Fibroblast of the aortic adventitia (primary cell): ENCODE measurements at regions not wholly inside any gene's neighbourhood (a gene's known extent, or its start where the extent isn't known, plus 50 kb on each side); places are given as distances from the start of the nearest gene placed in this dataset.

Experiments
- DNase-seq: peaks from one replicate; pipeline ENCODE4 v3.0.0-alpha.2; 2010; ENCODE audit warnings: low read depth
- H3K4me3 ChIP-seq: 2 replicates; pipeline ENCODE4 v1.5.1; 2011; ENCODE audit warnings: low read depth, mild to moderate bottlenecking, control low read depth, low read length, moderate library complexity
- TF ChIP-seq, protein P1 (sequence below): IDR thresholded peaks from 2 replicates; pipeline ENCODE4 v1.5.1; 2011; ENCODE audit warnings: mild to moderate bottlenecking, low read length, control low read depth, inconsistent platforms; ENCODE audit not compliant: insufficient read depth

DNA sequence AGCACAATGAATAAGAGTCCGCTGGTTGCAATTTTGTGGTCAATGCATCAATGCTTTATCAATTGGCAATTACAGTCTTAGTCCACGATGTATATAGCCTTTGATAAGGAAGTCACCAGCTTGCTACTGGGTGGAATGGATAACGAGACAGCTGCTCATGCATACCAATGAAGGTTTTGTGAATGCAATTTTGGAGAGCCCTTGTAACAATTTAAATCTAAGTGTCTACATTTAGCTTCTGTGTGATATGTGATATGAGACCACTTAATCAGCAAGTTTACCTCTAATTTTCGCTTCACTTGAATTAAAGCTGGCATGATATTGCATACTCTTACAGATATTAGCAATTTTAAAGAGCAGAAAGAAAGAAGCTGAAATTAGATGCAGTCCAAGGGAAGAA lies 543.9 kb downstream of the RNF144B start:
- no peak overlapping the region for H3K4me3 ChIP-seq
- TF ChIP-seq, protein P1, sequence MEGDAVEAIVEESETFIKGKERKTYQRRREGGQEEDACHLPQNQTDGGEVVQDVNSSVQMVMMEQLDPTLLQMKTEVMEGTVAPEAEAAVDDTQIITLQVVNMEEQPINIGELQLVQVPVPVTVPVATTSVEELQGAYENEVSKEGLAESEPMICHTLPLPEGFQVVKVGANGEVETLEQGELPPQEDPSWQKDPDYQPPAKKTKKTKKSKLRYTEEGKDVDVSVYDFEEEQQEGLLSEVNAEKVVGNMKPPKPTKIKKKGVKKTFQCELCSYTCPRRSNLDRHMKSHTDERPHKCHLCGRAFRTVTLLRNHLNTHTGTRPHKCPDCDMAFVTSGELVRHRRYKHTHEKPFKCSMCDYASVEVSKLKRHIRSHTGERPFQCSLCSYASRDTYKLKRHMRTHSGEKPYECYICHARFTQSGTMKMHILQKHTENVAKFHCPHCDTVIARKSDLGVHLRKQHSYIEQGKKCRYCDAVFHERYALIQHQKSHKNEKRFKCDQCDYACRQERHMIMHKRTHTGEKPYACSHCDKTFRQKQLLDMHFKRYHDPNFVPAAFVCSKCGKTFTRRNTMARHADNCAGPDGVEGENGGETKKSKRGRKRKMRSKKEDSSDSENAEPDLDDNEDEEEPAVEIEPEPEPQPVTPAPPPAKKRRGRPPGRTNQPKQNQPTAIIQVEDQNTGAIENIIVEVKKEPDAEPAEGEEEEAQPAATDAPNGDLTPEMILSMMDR, result no peak
- no peak for DNase-seq

DNA sequence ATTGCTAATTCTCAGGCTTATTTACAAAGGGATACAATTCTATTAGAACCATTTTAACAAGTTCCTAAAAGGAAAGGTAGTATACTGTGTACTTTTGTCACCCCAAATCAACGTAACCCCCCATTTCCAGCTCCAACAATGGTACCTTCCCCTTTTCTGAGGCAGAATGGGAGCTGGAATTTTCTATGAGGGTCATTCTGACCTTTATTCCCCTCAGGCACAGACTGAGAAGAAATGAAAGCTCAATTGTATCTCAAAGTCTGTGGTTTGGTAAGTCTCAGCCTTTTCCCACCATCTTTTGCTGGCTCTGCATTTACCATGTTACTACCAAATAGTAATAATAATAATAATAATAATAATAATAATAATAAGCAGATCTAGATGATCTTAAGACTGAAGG lies 571.0 kb downstream of the RNF144B start:
- TF ChIP-seq, protein P1, result no peak
- no peak for DNase-seq

DNA sequence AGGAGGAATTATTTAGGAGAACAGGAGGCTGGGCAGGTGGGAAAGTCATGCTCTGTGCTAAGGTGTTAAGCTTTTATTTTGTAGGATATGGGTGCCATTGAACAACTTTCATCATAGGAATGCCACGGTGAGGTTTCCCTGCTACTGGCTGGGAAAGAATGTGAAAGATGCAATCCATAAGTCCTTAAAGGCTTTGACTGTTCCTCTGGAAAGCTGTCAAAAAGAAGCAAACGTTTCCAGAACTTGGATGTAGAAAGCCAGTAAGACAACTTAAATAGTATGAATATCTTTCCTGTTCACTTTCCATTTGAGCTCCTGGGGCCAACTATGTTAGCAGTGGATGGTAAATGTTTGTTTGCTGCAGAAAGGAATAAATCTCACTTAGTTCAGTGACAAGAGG lies 574.4 kb downstream of the RNF144B start:
- H3K4me3 ChIP-seq, result no peak overlapping the region
- TF ChIP-seq, protein P1, result no peak
- DNase-seq, result no peak

More for the DNA sequence above, 571.0 kb downstream of the RNF144B start:
- H3K4me3 ChIP-seq, result no peak overlapping the region

DNA sequence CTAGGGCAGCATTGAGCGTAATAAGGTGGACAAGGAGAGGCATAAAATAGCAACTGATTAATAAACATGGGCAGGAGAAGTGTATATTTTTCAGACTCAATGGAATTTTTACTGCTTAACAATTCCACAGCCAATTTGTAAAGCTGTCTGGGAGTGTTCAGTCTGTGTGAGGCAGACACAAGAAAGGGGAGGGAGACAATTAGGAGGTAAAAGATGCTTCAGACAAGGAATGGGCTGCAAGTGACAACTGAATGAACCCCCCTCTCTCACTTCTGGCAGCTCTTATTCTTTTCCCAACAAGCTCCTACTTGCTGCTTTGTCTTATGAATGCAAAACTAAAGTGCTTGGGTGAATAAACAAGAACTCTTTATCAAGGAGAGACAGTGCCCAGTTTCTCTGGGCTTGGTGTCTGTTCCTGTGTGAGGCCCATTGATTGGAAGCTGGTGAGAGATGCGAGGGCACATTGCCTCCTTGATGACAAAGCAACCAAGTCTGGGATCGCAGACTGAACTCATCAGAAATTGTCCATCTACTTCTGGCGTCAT lies 575.3 kb downstream of the RNF144B start:
- DNase-seq, result no peak
- H3K4me3 ChIP-seq, result no peak overlapping the region
- TF ChIP-seq, protein P1, result no peak

DNA sequence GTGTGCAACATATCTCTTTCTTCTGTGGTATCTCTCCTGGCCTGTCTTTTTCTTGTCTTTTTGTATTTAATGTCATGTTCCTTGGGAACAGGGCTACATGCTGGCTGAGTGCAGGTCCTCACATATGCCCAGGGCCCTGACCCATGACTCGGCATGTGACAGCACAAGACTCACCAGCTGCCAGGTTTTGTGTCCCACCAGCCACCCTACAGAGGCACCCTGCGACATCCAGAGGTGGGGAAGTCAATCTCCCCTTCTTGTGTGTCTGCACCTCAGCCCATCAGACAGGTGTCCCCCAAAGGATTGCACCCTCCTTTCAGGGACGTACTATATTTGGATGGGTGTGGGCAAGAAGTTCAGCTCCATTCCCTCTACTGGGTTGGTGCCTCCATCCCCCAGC lies 576.3 kb downstream of the RNF144B start:
- TF ChIP-seq, protein P1, result no peak
- DNase-seq, result no peak
- no peak overlapping the region for H3K4me3 ChIP-seq

DNA sequence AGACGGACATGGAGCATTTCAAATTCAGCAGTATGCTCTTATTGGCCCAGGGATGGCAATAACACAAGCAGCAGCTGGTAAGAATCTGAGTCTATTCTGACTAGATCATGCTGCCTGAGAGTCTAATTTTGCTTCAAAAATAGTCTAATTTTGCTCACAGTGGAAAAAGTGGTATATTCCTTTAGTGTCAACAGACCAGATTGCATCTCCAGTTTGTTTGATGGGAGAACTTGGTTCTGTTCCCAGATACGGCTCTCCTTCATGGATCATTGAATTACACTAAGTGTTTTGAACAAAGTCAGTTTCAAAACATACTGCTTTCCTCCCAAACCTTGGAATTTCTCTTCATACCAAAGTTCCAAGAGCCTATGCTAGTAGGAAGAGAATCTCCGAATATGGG lies 586.1 kb downstream of the RNF144B start:
- TF ChIP-seq, protein P1, result no peak
- H3K4me3 ChIP-seq, result no peak overlapping the region
- no peak for DNase-seq

DNA sequence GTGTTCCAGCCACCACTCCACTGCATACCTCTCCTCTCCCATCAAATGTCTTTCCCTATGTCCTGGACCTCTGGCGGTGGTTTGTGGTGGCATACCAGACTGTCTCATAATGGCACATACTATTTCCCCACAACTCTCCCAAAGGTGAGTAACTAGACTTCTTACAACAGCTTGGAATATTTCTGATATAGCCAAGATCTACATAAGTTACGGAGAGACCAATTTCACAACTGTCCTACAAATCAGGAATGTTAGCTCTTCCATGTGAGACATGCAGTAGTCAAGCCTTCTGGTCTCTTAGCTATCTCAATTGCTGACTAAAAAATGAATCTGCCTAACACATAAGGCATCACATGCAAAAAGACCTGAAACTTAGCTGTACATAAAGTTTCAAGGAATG lies 588.9 kb downstream of the RNF144B start:
- TF ChIP-seq, protein P1, result no peak
- no peak overlapping the region for H3K4me3 ChIP-seq
- DNase-seq, result no peak
